GF-D8 (cell line): ENCODE measurements at regions not wholly inside any gene's neighbourhood (a gene's known extent, or its start where the extent isn't known, plus 50 kb on each side); places are given as distances from the start of the nearest gene placed in this dataset.

Experiments used
- DNase-seq: peaks from one replicate; lab custom pipeline; 2025; lab: John Stamatoyannopoulos, UW

DNA sequence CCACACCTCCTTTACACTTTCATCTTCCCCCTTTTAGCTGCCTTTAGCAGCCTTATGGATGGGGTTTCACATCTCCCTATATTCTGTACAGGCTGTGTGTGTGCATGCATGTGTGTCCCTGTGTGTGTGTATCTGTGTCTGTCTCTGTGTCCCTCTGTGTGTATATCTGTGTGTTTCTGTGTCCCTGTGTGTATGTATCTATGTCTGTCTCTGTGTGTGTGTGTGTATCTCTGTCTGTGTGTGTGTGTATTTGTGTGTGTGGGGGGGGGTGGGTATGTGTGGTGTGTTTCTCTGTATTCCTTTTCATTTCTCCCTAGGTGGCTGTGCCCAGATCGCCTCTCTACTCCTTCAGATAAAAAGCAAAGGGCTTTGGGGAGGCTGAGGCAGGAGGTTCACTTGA, 52.2 kb upstream of the CD83 start:
- no peak for DNase-seq

DNA sequence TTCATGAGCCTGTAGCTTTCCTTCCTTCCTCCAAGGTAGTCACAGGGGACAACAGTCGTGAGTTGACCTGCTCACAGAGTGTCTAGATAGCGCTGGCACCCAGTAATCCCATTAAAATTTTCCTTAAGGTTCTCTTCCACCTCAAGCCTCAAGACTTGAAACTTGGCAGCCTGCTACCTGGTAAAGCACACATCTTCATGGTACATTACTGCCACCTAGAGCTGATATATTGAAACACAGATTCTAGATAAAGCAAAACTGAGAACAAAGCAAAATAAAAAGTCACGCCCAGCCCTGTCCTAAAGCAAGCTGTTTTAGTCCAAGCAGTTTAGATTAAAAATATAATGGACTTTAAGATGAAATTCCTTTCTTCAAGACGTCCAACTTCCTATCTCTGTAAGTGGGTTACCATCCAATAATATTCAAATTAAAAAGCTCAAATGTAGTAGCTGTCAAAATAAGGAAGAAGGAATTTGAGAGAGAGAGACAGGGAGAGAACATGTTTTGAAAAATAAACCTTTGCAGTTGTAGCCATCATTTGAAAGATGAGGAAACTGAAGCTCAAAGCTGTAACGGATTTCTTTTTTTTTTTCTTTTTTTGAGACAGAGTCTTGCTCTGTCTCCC, 50.7 kb upstream of the CD83 start:
- DNase-seq: peak; percentile 6

DNA sequence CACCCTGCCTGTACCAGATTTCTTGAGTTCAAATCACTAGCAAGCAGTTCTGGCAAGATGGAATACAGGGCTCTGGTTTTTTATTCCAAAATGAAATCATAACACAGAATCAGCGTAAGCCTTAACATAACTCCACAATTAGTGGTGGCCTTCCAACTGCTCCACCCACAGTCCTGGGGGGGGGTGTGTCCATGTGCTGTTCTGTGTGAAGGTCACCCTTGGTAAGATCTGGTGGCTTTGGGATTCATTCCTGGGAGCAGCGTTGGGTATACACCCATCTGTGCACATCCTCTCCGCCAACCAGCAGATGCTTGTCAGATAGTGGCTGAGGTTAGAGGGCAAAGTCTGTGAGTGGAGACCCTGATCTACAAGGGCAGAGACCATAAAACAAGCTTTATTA, 49.9 kb upstream of the CD83 start:
- no peak for DNase-seq
